Fibroblast of the aortic adventitia (primary cell): ENCODE measurements at regions not wholly inside any gene's neighbourhood (a gene's known extent, or its start where the extent isn't known, plus 50 kb on each side); places are given as distances from the start of the nearest gene placed in this dataset.

ENCODE experiments used
- DNase-seq: peaks from one replicate; pipeline ENCODE4 v3.0.0-alpha.2; 2010; ENCODE audit warnings: low read depth
- H3K4me3 ChIP-seq: 2 replicates; pipeline ENCODE4 v1.5.1; 2011; ENCODE audit warnings: low read depth, mild to moderate bottlenecking, control low read depth, low read length, moderate library complexity
- CTCF ChIP-seq: IDR thresholded peaks from 2 replicates; pipeline ENCODE4 v1.5.1; 2011; ENCODE audit warnings: mild to moderate bottlenecking, low read length, control low read depth, inconsistent platforms; ENCODE audit not compliant: insufficient read depth

GRCh38 chr13:107095876-107096275 is 527.9 kb upstream of the ARGLU1 start:
- DNase-seq = no peak
- no peak for TF ChIP-seq CTCF
- no peak overlapping the region for H3K4me3 ChIP-seq

- no peak for DNase-seq
- TF ChIP-seq CTCF = no peak
- H3K4me3 ChIP-seq = no peak overlapping the region
Observed at GRCh38 chr13:107091861-107092260, 523.9 kb upstream of the ARGLU1 start.

GRCh38 chr13:107091428-107091827 is 523.5 kb upstream of the ARGLU1 start:
- DNase-seq = no peak
- H3K4me3 ChIP-seq = no peak overlapping the region
- TF ChIP-seq CTCF = no peak

- no peak for DNase-seq
- no peak overlapping the region for H3K4me3 ChIP-seq
- no peak for TF ChIP-seq CTCF
Observed at GRCh38 chr13:107088061-107088460, 520.1 kb upstream of the ARGLU1 start.

- TF ChIP-seq CTCF = no peak
- no peak overlapping the region for H3K4me3 ChIP-seq
Observed at GRCh38 chr13:107079423-107080049, 511.6 kb upstream of the ARGLU1 start.

GRCh38 chr13:107078229-107078765 is 510.4 kb upstream of the ARGLU1 start:
- no peak for DNase-seq

More at GRCh38 chr13:107079423-107080049, 511.6 kb upstream of the ARGLU1 start:
- no peak for DNase-seq

More at GRCh38 chr13:107078229-107078765, 510.4 kb upstream of the ARGLU1 start:
- TF ChIP-seq CTCF = no peak
- H3K4me3 ChIP-seq = no peak overlapping the region
